Mesendoderm (in vitro differentiated cells): ENCODE measurements at regions not wholly inside any gene's neighbourhood (a gene's known extent, or its start where the extent isn't known, plus 50 kb on each side); places are given as distances from the start of the nearest gene placed in this dataset. TPM values are rescaled to one million over a fixed set of nuclear protein-coding genes. Genes with fewer than 3 reads are reported as not detected.
"Not testable (repeated sequence)": the region's sequence is repeated elsewhere in the genome, so short reads cannot be mapped to it uniquely, and the experiment has no call there.

Experiments
- DNase-seq: peaks from one replicate; pipeline ENCODE4 v3.0.0; 2013
- H2AK5ac ChIP-seq: 2 replicates; pipeline ENCODE4 v1.6.1; 2013; ENCODE audit warnings: low read length, inconsistent platforms
- H2BK120ac ChIP-seq: 2 replicates; pipeline ENCODE4 v1.6.1; 2013; ENCODE audit warnings: low read depth, mild to moderate bottlenecking, low read length, moderate library complexity, mixed read lengths
- H2BK15ac ChIP-seq: replicated peaks from 2 replicates; pipeline ENCODE4 v1.6.1; 2013; ENCODE audit warnings: low read depth, mild to moderate bottlenecking, moderate library complexity
- H2BK5ac ChIP-seq: 2 replicates; pipeline ENCODE4 v1.6.1; 2013; ENCODE audit warnings: low read length, inconsistent platforms
- H3K18ac ChIP-seq: 2 replicates; pipeline ENCODE4 v1.6.1; 2013; ENCODE audit warnings: mild to moderate bottlenecking, low read length, mixed read lengths
- H3K23ac ChIP-seq: one replicate; pipeline ENCODE4 v1.6.1; 2013; ENCODE audit warnings: low read length
- H3K27ac ChIP-seq: 2 replicates; pipeline ENCODE4 v1.5.1; 2013; ENCODE audit warnings: low read depth, mild to moderate bottlenecking, inconsistent platforms, low read length, moderate library complexity
- H3K27me3 ChIP-seq: 2 replicates; pipeline ENCODE4 v1.6.1; 2013; ENCODE audit warnings: low read length, control low read depth, mild to moderate bottlenecking, inconsistent platforms; ENCODE audit not compliant: insufficient read depth, poor library complexity
- H3K36me3 ChIP-seq: 2 replicates; pipeline ENCODE4 v1.6.1; 2013; ENCODE audit warnings: low read length, inconsistent platforms; ENCODE audit not compliant: control insufficient read depth, insufficient read depth
- H3K4ac ChIP-seq: one replicate; pipeline ENCODE4 v1.6.1; 2013; ENCODE audit warnings: low read depth, mild to moderate bottlenecking, low read length, moderate library complexity
- H3K4me1 ChIP-seq: 2 replicates; pipeline ENCODE4 v1.6.1; 2013; ENCODE audit warnings: low read depth, low read length, inconsistent platforms; ENCODE audit not compliant: control insufficient read depth
- H3K4me2 ChIP-seq: 2 replicates; pipeline ENCODE4 v1.6.1; 2013; ENCODE audit warnings: low read length
- H3K4me3 ChIP-seq: 2 replicates; pipeline ENCODE4 v1.5.1; 2013; ENCODE audit warnings: mild to moderate bottlenecking, low read length
- H3K56ac ChIP-seq: one replicate; pipeline ENCODE4 v1.6.1; 2013; ENCODE audit warnings: low read length
- H3K79me1 ChIP-seq: 2 replicates; pipeline ENCODE4 v1.6.1; 2013; ENCODE audit warnings: low read length, inconsistent platforms
- H3K79me2 ChIP-seq: 2 replicates; pipeline ENCODE4 v1.6.1; 2013; ENCODE audit warnings: mild to moderate bottlenecking, low read length; ENCODE audit not compliant: control insufficient read depth, insufficient read depth
- H3K9ac ChIP-seq: 2 replicates; pipeline ENCODE4 v1.6.1; 2013; ENCODE audit warnings: low read length, inconsistent platforms
- H4K5ac ChIP-seq: one replicate; pipeline ENCODE4 v1.6.1; 2013; ENCODE audit warnings: low read length
- H4K8ac ChIP-seq: one replicate; pipeline ENCODE4 v1.6.1; 2013; ENCODE audit warnings: low read depth, mild to moderate bottlenecking, control low read depth, low read length, moderate library complexity
- WGBS: extraction: QIAGEN DNeasy Blood & Tissue Kit; methylation state at CpG from one replicate; pipeline ENCODE4 v1.1.7; 2013; ENCODE audit warnings: low lambda C conversion rate, missing lambda C conversion rate; ENCODE audit not compliant: insufficient coverage; ENCODE audit errors: extremely low coverage; 5-methylcytosine and 5-hydroxymethylcytosine counted together
- small RNA-seq: library from polyadenylated mRNA; stranded (forward); fragments of <200 nt; extraction: miRNeasy Mini kit (QIAGEN cat#:217004); gene quantifications from one replicate; pipeline ENCODE3, GENCODE V24; 2013; ENCODE audit not compliant: insufficient read depth

DNA sequence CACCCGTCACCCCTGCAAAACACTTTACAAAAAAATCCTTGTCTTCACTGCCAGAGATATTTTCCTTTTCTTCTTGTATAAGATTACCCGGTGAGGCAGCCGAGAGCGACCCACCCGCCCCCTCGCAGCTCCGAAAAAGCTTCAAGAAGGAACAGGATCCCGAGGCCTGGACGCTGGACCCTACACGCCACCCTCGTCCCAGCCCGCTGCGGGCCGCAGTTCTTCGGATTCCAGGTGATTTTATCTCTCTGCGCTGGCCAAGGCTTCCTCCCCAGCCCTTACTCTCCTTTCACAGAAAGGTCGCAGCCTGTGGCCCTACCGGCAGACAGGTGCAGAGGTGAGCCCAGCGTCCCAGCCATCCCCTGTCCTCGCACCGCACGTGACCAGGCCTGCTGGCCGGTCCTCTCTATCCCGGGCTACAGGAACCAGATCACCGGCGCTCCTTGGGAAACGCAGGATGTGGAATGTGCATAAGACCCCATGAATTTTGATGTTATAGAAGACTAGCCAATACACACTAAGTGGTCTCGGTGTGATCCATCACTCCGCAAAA is 2993.5 kb upstream of the TEKT4 start:
- not testable (repeated sequence) for H3K79me2 ChIP-seq, H3K4me1 ChIP-seq, DNase-seq, H3K23ac ChIP-seq, H2BK5ac ChIP-seq, H3K4ac ChIP-seq, H3K9ac ChIP-seq, H2AK5ac ChIP-seq, H2BK120ac ChIP-seq, H3K79me1 ChIP-seq, H4K8ac ChIP-seq, H3K36me3 ChIP-seq, H2BK15ac ChIP-seq, H3K18ac ChIP-seq, H3K4me3 ChIP-seq, H4K5ac ChIP-seq, H3K56ac ChIP-seq, H3K27me3 ChIP-seq, H3K27ac ChIP-seq, H3K4me2 ChIP-seq
- no CpG with 5 or more reads among the region's 29 CpGs for WGBS

DNA sequence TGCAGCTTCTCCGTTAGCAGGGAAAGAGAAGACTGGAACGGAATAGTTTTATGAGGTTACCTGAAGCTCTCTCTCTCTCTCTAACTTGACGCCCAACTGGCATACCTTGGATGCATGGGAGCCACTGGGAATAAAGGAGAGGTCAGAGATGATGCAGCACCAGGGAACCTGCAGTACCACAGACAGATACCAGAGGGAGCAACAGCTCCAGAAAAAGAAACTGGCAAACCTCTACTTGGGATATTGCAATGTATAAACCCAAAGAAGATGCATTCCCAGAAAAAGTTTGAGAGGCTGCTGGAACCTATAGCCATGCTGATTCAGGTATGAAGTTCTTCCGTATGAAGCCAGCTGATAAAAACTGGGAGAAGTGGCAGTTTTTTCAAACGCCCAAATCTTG is 2976.1 kb upstream of the TEKT4 start:
- H3K4me1 ChIP-seq, H3K4ac ChIP-seq, H3K23ac ChIP-seq, H3K56ac ChIP-seq, H4K5ac ChIP-seq, H2BK15ac ChIP-seq, H2BK120ac ChIP-seq, H3K9ac ChIP-seq, H4K8ac ChIP-seq, H3K27ac ChIP-seq, H3K79me1 ChIP-seq, H3K4me3 ChIP-seq, H3K79me2 ChIP-seq, H3K4me2 ChIP-seq, H3K18ac ChIP-seq, H3K36me3 ChIP-seq, H3K27me3 ChIP-seq, H2AK5ac ChIP-seq, H2BK5ac ChIP-seq: not testable (repeated sequence)
- peak; percentile 1 for DNase-seq
- no CpG with 5 or more reads among the region's 5 CpGs for WGBS

DNA sequence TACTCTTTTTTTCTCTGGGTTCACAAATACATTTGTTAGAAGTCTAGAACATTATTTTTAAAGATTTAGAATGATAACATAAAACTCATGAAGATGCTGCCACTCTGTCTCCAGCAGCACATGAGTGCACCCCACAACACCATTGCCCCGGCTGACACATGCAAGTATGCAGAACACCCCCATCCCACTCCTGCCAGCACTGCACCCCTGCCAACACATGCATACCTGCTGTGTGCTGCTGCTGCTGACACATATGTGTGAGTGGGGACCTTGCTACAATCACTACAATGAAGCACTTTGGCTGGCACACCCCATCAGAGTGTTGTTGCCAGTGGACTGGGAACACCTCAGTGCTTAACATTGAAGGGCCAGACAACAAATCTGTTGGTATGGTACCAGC is 2953.6 kb upstream of the TEKT4 start:
- not testable (repeated sequence) for H3K56ac ChIP-seq, H3K79me1 ChIP-seq, H3K27ac ChIP-seq, H3K18ac ChIP-seq, H3K23ac ChIP-seq, H3K9ac ChIP-seq, H2AK5ac ChIP-seq, H3K36me3 ChIP-seq, H3K4me3 ChIP-seq, H3K79me2 ChIP-seq, H4K5ac ChIP-seq, DNase-seq, H3K4ac ChIP-seq, H2BK120ac ChIP-seq, H4K8ac ChIP-seq, H2BK5ac ChIP-seq, H3K4me1 ChIP-seq, H2BK15ac ChIP-seq, H3K27me3 ChIP-seq, H3K4me2 ChIP-seq
- no CpG with 5 or more reads among the region's 1 CpG for WGBS

Small RNA genes in the stretch of these regions (small RNA-seq; reads per million reads assigned to genes)
- not detected for gene AC127391.1
